ENCODE measurements at regions not wholly inside any gene's neighbourhood (a gene's known extent, or its start where the extent isn't known, plus 50 kb on each side); places are given as distances from the start of the nearest gene placed in this dataset.

DNA sequence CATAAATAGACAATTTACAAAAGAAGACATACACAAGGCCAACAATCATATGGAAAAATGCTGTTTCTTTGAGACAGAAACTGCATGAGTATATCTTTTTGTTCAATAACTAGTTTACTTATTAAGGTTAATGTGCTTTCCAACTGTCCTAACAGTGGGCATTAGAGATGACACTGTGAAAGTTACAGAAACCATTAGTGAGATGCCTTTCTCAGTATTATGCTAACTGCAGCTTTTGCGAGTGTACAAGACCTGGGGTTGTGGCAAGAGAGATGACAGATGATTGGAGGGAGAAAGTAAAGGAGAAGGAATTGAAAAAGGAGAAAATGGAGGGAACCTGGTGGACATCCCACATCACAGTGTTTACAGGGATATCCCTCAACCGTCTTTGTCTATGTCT, 640.5 kb downstream of the ZPLD1 start:
- DNase-seq: no peak

DNA sequence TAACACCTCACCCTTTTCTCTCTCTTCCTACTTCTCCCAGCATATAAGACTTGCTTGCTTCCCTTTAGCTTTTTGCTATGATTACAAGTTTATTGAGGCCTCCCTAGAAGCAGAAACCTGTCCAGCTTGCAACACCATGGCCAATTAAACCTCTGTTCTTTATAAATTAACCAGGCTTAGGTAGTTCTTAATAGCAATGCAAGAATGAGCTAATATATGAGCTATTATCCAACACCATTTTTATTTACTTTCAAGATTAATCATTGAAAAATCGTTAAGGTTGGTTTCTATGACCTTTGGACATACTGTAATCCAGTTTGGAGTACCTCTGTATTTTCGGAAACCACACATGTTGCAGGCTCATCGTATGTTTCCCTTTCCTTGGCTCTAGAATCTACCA, 643.1 kb downstream of the ZPLD1 start:
- no peak for DNase-seq

DNA sequence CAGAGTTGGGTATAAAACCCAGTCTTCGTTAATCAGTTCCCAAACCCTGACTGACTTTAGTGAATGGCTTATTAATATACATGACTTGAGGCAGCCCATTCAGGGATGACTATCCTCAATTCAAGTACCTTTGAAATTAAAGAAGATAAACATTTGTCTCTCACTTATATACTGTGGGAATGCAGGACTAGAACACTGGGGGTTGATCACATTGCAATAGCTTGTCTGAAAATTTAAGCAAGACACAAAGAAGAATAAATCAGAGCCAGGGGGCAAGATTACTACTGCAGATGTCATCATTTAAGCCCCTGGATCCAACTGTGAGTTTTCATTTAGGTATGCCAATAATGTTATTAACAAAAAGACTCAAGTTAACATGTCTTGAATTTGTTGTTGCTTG, 647.7 kb downstream of the ZPLD1 start:
- DNase-seq: no peak

DNA sequence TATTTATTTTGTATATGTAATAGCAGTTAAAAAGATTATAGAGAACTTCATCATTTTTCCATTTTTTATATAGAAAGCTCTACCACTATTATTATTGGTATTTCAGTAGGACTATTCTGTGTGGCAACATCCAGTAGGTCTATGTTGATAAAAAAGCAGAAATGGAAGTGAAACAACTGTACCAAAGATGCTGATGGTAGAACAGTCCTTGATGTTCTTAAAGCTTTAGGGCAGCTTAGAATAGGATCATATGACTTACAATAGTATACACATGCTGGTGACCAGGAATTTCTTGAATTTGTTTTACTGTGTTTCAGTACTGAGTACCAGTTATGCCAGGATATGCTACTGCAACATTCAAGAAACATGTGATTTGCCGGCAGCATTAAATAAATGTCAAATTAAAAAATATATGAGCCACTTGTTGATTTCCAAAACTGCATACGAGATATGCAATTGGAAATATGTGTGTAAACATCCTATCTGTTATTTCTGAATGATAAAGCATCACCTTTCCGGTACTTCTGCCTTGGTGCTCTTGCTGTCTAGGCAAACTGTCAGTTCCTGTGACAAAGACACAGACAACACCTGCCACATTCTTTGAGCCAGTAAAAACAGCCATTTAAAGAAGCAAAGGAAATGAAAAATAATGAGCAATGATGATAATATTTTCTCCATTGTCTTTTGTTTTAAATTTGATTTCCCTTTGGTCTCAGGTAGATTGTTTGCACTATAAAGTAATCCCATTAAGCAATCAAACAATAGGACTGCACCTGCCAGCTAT, 649.2 kb downstream of the ZPLD1 start:
- DNase-seq: peak; percentile 1

DNA sequence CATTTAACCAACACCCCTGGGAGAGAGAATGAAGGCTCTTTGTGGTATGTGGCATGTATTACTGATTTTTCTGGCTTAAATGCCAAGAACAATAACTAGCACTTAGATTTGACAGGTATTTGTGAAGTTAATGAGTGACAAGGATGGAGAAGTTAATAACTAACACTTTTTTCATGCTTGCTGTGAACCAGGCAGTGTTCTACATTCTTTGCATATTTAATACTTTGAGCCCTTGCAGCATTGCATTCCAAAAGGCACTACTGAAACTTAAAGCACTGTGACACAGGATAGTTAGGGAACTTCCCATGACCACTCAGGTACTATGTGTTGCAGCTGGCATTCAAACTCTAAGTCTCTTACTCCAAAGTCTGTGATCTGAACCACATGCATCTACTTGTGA, 650.6 kb downstream of the ZPLD1 start:
- DNase-seq: no peak

DNA sequence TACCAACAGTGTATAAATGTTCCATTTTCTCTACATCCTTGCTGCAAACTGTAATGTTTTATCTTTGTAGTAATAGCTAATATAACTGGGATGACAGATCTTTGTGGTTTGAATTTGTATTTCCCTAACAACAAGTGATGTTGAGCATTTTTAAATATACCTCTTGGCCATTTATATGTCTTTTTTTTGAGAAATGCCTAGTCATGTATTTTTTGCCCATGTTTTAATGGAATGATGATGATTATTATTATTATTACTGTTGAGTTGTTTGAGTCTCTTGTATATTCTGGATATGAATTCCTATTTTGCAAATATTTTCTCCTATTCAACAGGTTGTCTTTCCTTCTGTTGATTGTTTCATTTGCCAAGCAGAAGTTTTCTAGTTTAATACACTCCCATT, 654.9 kb downstream of the ZPLD1 start:
- no peak for DNase-seq

DNA sequence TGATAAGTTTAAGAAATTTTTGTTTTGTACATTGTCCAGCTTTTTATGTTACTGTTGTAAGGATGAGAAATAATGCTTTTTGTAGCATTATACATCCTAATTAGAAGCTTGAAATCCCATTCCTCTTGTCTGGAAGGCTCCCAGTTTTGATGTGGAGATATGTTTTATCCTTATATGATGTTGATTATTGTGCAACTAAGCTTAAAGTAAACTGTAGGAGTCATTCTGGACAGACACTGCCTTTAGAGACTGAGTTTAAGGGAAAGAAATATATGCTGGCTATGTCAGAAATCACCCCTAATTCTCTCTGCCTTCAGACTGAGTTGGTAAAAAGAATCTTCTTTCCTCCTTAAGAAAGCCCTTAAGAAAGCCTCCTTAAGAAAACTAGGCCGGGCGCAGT, 670.4 kb downstream of the ZPLD1 start:
- no peak for DNase-seq

DNA sequence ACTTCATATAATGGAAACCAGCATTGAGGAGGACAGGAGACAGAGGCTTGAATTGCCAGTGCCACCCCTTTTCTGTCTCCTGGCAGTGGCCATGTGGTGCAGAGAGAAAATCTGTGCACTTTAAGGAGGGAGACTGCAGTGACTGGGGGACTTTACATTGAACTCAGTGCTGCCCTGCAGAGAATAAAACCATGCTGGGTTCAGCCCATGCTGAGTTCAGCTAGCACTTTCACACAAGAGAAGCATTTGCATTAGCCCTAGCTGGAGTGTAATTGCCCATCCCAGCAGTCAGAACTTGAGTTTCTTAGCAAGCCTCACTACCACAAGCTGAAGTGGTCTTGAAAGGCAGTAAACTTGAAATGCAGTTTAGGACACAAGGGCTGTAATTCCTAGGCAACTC, 677.5 kb downstream of the ZPLD1 start:
- no peak for DNase-seq

DNA sequence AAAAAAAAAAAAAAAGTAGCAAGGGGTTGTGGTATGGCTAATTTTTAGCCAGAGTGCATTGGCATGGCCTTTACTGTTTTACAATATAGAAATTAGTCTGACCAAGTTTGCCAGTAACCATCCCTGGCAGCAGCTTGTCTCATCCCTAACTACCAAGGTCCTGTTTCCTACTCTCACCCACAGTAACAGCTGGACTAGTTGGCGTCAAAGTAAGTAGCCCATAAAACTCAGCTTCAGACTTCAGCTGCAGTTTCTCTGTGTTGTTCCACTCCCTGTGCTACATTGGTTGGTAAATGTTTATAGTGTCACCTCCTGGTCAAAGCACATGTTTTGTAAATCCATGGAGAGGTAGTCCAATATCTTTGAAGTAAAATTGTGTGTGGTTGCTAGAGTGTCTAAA, 691.3 kb downstream of the ZPLD1 start:
- DNase-seq: no peak

DNA sequence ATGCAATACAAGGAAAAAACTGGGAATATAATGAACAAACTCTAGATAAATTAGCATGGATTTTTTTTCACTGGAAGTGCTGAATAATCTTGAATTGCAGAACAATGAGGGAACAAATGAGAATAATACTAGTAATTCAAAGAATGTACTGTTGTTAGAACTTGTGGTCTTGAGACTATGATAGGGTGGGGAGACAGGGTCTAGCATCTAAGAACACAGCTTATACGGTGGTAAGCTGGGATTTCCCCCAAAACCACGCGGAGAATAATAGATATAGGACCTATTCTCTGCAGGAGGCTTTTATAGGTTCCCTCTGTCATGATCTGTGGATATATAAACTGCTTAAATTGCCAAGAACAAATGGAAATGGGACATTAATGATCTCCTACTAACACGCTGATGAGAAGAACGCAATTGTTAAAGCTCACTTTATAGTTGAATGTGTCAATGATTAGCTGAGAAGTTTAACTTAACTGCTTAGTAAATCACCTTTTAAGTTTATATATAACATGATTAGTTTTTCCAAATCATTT, 692.3 kb downstream of the ZPLD1 start:
- DNase-seq: no peak

DNA sequence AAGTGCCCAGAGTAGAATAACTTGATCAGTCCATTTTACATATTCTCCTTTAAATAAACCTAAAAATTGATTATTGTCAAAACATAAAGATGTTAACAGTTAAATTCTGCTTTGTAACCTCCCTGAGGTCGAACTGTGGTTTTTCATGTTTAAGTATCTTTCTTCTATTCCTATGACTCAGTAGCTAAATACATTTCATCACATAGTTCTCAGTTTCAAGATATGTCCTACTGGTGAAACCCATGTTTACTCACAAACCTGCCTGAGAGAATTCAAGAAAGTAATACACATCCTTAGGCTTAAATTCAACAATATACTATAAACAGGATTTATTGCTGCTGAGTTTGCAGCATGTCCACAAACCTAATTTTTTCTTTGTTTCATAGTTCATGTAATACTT, 692.9 kb downstream of the ZPLD1 start:
- no peak for DNase-seq

DNA sequence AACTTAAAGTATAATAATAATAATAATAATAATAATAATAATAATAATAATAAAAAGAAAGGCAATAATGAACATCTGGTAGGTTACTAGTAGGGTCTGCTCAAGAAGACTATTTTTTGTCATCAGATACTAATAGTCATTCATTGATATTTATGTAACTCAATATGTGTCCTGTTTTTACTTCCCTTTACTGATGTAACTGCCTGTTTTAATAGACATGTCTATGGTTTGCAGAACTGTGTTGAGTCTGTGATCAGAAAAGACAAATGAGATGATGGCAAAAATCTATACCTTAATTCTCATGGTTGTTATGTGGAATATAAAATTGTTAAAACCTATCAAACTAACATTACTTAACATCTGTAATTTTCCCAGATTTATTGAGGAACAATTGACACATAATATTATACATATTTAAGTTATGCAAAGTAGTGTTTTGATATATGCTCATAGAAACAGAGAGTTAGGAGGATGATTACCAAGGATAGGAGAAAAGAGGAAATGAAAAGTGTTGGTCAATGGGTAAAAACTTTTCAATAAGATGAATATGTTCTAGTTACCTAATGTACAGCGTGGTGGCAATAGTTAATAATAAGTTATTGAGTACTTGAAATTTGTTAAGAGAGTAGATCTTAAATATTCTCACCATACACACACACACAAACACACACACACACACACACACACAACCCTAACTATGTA, 699.4 kb downstream of the ZPLD1 start:
- no peak for DNase-seq

DNA sequence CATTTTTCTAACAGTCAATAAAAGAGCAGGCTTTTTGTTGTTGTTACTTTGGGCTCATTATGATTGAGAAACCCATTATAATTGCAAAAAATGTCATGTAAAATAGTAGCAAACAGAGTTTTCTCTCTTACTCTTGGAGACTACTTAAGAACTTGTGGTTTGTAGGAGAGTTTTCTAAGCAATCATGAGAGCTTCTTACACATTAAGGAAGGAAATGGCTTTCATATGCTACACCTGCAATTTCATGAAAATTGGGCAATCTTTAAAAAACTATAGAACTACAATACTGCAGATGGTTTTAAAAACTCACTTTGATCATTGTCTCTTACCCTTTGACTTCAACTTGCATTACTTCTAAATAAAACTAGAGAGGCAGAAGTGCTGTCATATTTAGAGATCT, 701.8 kb downstream of the ZPLD1 start:
- DNase-seq: no peak

DNA sequence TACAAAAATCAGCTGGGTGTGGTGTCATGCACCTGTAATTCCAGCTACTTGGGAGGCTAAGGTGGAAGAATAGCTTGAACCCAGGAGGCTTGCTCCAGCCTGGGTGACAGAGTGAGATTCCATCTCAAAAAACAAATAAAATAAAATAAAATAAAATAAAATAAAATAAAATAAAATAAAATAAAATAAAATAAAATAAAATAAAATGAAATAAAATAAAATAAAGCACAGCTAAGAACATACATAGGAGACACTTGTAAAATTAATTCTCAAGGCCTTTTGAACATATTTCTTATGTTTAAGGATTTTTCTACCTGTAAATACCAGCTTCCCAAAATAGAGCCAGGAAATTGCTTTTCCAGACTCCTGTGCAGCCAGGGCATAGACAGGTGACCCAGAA, 703.0 kb downstream of the ZPLD1 start:
- DNase-seq: no peak

DNA sequence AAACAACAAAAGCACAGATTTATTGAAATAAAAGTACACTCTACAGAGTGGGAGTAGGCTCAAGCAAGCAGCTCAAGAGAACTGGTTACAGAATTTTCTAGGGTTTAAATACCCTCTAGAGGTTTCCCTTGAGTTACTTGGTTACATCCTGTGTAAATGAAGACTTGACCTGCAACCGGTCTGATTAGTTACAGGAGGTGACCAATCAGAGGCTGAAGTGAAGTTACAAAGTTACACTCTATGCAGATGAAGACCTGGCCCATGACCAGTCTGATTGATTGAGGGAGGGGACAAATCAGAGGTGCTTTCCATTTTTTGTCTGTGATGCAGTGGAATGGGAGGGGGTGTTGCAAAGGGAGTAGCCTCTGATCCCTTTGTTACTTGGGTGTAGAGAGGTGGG, 723.4 kb downstream of the ZPLD1 start:
- no peak for DNase-seq

DNA sequence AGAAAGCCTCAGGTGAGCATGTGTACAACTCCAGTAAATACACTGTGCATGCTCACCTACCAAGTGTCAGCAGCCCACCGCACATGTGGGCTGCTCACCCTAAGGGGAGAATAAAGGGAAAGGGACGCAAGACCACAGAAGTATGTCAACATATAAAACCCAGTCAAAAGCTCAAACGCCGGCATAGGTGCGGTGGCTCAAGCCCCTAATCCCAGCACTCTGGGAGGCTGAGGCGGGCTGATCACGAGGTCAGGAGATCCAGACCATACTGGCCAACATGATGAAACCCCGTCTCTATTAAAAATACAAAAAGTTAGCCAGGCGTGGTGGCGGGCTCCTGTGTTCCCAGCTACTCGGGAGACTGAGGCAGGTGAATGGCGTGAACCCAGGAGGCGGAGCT, 732.1 kb downstream of the ZPLD1 start:
- DNase-seq: no peak

DNA sequence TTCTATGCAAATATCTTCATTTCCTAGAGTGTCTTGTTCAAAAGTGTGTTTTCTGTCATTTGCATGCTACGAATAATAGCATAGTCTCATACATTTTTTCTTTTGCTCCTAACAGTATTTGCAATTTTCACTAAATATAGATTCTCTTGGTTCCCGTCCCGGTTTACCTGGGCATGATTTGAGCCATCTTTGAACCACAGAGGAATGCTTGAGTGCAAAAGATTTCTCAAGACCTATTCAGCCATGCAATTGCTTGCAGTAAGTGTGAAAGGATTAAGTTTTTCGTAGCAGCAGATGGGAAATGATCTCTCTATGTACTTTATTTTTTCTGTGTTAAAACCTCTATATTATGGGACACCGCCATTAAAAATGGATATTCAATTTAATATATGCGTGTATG, 733.0 kb downstream of the ZPLD1 start:
- DNase-seq: no peak

DNA sequence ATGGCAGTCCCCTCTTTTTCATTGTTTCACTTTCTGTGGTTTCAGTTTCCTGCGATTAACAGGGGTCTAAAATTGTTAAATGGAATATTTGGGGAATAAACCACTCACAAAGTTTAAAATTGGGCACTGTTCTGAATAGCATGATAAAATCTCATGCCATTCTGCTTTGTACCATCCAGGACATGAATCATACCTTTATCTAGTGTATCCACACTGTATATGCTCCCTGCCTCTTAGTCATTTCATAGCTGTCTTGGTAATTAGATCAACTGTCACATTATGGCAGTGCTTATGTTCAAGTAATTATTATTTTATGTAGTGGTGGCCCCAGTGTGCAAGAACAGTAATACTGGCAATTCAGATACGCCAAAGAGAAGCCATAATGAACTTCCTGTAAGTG, 734.5 kb downstream of the ZPLD1 start:
- DNase-seq: no peak

DNA sequence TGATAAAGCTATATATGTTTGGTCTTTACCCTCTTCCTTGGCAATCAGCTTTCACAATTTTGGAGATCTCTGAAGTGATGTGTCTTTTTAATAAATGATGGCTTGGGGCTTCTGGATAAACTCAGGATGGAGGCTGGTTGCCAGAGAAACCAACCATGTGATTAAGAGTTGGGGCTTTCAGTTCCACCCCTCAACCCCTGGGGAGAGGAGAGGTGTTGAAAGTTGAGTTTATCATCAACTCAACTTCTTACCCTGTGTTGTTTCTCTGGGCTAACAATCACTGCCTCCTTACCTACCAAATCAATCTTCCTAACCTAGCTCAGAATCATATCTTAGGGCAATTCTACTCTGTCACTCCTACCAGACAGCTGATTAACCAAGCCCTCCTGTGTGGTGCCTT, 735.8 kb downstream of the ZPLD1 start:
- no peak for DNase-seq

DNA sequence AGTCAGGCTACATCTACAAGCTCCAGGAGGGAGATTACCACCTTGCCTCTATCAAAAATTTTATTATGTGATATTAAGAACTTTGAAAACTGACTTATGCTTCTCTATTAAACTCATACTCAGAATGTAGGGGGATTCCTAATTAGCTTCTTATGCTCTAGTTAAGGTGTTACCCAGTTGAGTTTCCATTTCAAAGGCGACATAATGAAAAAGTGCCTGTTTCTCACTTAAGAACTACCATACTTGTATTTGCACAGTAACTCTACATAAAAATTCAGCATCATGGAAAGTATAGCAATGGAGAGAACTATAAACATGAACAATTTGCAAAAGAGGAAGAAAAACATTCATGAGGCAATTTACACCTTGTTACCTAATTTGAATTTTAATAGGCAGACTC, 739.1 kb downstream of the ZPLD1 start:
- no peak for DNase-seq

DNA sequence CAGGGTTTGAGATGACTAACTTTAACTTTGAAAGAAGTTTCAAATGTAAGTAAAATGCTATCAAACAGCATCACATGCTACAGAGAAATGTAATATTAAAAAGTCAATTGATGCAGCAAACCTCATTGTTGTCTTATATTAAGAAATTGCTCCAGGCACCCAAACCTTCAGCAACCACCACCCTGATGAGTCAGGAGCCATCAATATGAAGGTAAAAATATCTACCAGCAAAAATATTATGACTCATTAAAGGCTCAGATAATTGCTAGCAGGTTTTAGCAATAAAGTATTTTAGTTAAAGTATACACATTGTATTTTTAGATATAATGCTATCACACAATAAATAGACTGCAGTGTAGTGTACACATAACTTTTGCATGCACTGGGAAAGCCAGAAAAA, 746.3 kb downstream of the ZPLD1 start:
- no peak for DNase-seq

DNA sequence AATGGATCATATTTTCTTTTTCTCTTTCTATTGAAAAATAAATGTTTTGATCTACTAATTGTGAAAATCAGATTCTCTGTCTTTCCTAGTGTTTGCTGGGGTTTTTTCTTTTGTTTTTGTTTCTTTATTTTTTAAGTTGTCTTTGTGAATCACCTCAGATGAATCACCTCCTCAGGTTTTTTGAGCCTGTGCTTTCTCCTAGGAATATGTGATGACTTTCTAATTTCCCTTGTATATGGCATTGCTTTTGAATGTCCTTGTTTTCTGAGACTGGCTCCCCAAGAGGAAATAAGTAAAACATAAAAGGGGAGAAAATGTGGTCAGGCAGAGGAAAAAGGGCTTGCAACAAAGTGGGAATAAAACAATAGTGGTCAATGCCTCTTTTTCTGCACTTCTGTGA, 750.0 kb downstream of the ZPLD1 start:
- no peak for DNase-seq

DNA sequence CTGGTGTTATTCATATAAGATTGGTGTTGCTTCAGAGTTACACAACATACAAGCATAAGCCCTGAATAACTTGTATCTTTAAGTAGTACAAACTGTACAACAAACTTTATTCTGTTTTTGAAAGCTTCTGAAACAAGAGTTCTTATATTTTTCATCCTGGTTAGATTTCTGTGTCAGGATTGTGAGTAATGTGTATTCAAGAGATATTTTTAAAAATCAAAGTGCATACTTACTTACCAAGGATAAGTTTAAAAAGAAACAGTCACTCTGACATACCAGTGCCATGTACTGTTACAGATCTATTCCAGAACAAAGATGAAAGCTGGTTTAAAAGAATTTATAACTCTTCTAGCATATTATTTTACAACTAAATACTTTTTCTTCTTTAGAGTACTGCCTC, 755.1 kb downstream of the ZPLD1 start:
- no peak for DNase-seq

DNA sequence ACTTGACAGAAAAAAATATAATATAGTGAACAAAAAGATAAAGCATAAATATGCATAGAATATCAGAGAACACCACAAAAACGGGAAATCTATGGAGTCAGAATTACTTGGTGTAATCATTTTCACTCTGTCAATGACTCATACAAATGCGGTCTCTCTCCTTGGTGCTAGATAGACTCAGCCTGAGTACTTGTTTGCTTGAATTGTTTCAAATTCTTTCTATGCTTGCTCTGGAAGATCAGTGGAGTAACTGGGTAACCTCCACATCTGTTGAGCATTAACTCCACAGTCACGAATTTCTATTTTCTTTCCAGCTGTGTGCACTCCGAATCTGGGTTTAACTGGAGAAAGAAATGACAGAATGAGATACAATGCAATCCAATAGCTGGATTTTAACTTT, 760.4 kb downstream of the ZPLD1 start:
- no peak for DNase-seq

DNA sequence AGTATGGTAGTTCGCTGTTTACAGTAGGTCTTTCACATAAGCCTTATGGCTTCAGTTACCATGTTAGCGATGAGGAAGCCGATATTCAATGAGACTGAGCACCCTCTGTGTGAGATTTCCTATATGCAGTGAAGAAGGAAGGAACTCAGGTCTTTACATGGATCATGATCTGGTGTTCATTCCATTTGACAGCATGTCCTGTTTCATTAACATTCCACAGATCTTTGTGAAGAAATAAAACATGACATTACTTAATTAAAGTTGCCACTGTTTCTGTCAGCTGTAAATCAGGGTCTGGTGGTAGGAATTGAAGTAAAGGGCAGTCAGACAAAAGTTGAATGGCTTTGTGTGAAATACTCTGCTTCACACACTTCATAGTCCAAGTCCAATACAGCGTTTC, 768.6 kb downstream of the ZPLD1 start:
- no peak for DNase-seq

Measured in suppressor macrophage treated with lipopolysaccharide for 4 hours (primary cell).